ENCODE measurements at regions not wholly inside any gene's neighbourhood (a gene's known extent, or its start where the extent isn't known, plus 50 kb on each side); places are given as distances from the start of the nearest gene placed in this dataset.

GRCh38 chr3:102529452-102529851, 94.6 kb downstream of the ZPLD1 start:
- H3K27ac ChIP-seq (ENCODE audit: low read length) = no peak overlapping the region
- no peak overlapping the region for H3K9ac ChIP-seq (ENCODE audit: low read length)
- H3K4me2 ChIP-seq (ENCODE audit: low read length) = no peak overlapping the region
- H3K9me3 ChIP-seq (ENCODE audit: low read length) = no peaks in the 10 kb centered on the region
- H4K20me1 ChIP-seq (ENCODE audit: insufficient read depth) = no peaks in the 10 kb centered on the region
- no peaks in the 10 kb centered on the region for H3F3A ChIP-seq (ENCODE audit: insufficient read depth, low read length, poor library complexity, severe bottlenecking)
- no peak overlapping the region for H2AFZ ChIP-seq (ENCODE audit: low read depth, low read length)
- H3K36me3 ChIP-seq (ENCODE audit: insufficient read depth, low read length) = no peaks in the 10 kb centered on the region
- no peaks in the 10 kb centered on the region for H3K27me3 ChIP-seq (ENCODE audit: insufficient read depth, low read depth, low read length)
- TF ChIP-seq TAF1 (IDR thresholded peaks at IDR 0.05; ENCODE audit: low read depth) (no peak), REST (IDR thresholded peaks at IDR 0.05; ENCODE audit: borderline replicate concordance) (no peak), POLR2AphosphoS5 (IDR thresholded peaks at IDR 0.05) (no peak)
- TF ChIP-seq, protein P1, sequence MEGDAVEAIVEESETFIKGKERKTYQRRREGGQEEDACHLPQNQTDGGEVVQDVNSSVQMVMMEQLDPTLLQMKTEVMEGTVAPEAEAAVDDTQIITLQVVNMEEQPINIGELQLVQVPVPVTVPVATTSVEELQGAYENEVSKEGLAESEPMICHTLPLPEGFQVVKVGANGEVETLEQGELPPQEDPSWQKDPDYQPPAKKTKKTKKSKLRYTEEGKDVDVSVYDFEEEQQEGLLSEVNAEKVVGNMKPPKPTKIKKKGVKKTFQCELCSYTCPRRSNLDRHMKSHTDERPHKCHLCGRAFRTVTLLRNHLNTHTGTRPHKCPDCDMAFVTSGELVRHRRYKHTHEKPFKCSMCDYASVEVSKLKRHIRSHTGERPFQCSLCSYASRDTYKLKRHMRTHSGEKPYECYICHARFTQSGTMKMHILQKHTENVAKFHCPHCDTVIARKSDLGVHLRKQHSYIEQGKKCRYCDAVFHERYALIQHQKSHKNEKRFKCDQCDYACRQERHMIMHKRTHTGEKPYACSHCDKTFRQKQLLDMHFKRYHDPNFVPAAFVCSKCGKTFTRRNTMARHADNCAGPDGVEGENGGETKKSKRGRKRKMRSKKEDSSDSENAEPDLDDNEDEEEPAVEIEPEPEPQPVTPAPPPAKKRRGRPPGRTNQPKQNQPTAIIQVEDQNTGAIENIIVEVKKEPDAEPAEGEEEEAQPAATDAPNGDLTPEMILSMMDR (IDR thresholded peaks at IDR 0.05; ENCODE audit: poor library complexity, severe bottlenecking) = no peak
- H3K9me2 ChIP-seq (ENCODE audit: insufficient read depth, low read length) = no peaks in the 10 kb centered on the region
- H3K4me3 ChIP-seq (ENCODE audit: low read length) = no peak overlapping the region
- H3K79me2 ChIP-seq (replicated peaks; ENCODE audit: insufficient read depth, low read length) = no peaks in the 10 kb centered on the region

DNA sequence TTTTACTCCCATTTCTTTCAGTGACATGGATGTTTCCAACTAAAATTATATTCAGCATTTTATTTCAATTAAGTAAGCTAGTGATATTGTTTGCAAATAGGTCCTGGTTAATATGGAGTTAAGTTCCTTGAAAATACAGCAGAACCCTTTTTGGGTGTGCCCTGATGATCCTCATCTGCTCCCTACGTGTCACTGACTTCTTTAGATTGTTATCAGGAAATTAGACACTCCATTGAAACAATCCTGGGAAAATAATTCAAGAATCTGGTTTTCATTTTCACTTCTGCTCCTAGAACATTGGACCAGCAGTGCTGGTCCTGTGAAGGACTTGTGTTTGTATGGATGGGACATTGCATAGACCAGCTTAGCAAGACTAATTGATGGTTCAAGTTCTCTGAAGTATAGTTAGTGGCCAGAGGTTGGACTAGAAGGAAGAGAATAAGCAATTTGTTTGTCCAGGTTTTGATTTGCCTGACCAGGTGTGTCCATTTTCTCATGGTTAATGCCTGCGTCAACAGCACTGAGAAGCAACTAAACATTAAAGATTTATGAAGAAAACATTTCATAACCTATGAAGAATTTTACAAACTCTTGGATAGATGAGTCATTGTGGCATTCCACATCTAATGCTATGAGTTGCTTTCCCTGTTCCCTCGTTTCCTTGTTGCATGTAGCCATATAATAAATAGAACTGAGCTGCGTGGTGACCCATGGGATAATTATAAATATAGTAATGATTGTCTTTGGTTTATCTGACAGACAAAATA, 95.8 kb downstream of the ZPLD1 start:
- no peaks in the 10 kb centered on the region for H3K9me3 ChIP-seq (ENCODE audit: low read length)
- no peaks in the 10 kb centered on the region for H3K9me2 ChIP-seq (ENCODE audit: insufficient read depth, low read length)
- no peaks in the 10 kb centered on the region for H3K79me2 ChIP-seq (replicated peaks; ENCODE audit: insufficient read depth, low read length)
- no peak overlapping the region for H3K9ac ChIP-seq (ENCODE audit: low read length)
- no peak overlapping the region for H2AFZ ChIP-seq (ENCODE audit: low read depth, low read length)
- TF ChIP-seq EP300 (conservative IDR thresholded peaks at IDR 0.05; ENCODE audit: poor library complexity, severe bottlenecking) (no peak), RAD21 (conservative IDR thresholded peaks at IDR 0.05) (no peak), MXI1 (conservative IDR thresholded peaks at IDR 0.05; ENCODE audit: poor library complexity, severe bottlenecking) (no peak), TAF1 (IDR thresholded peaks at IDR 0.05; ENCODE audit: low read depth) (no peak), SMC3 (conservative IDR thresholded peaks at IDR 0.05; ENCODE audit: poor library complexity) (no peak), POLR2AphosphoS5 (IDR thresholded peaks at IDR 0.05) (no peak), EZH2 (IDR thresholded peaks at IDR 0.05; ENCODE audit: borderline replicate concordance, insufficient read depth, low read length, poor library complexity, severe bottlenecking) (no peak), REST (IDR thresholded peaks at IDR 0.05; ENCODE audit: borderline replicate concordance) (no peak)
- TF ChIP-seq, protein P1 (IDR thresholded peaks at IDR 0.05; ENCODE audit: poor library complexity, severe bottlenecking) = no peak
- no peaks in the 10 kb centered on the region for H3K27me3 ChIP-seq (ENCODE audit: insufficient read depth, low read depth, low read length)
- no peaks in the 10 kb centered on the region for H3F3A ChIP-seq (ENCODE audit: insufficient read depth, low read length, poor library complexity, severe bottlenecking)
- no peaks in the 10 kb centered on the region for H4K20me1 ChIP-seq (ENCODE audit: insufficient read depth)
- no peak overlapping the region for H3K27ac ChIP-seq (ENCODE audit: low read length)
- H3K4me2 ChIP-seq (ENCODE audit: low read length) = no peak overlapping the region
- H3K36me3 ChIP-seq (ENCODE audit: insufficient read depth, low read length) = no peaks in the 10 kb centered on the region
- H3K4me3 ChIP-seq (ENCODE audit: low read length) = no peak overlapping the region
